Activated naive CD4-positive, alpha-beta T cell treated with anti-CD3 and anti-CD28 coated beads, Interleukin-2, amount 10 ng/mL, durations not matched to agents 7 days and 5 days (primary cell): ENCODE measurements at regions not wholly inside any gene's neighbourhood (a gene's known extent, or its start where the extent isn't known, plus 50 kb on each side); places are given as distances from the start of the nearest gene placed in this dataset.
"Not testable (repeated sequence)": the region's sequence is repeated elsewhere in the genome, so short reads cannot be mapped to it uniquely, and the experiment has no call there.

ENCODE experiments used
- CTCF ChIA-PET: fragments of 350-600 bp; sonication (Branson Sonifier 250); formaldehyde crosslinking; loops from one replicate; lab custom pipeline; 2021; ENCODE audit warnings: antibody characterized with exemption; lab: Charles Lee
- DNase-seq: peaks from one replicate; pipeline ENCODE4 v3.0.0-alpha.2; 2020
- H3K27ac Mint-ChIP-seq: one replicate; pipeline ENCODE4 v1.8.0; 2021; ENCODE audit warnings: mild to moderate bottlenecking, moderate library complexity, mixed read lengths
- H3K27me3 Mint-ChIP-seq: one replicate; pipeline ENCODE4 v1.8.0; 2021; ENCODE audit warnings: mild to moderate bottlenecking, mixed read lengths
- H3K36me3 Mint-ChIP-seq: one replicate; pipeline ENCODE4 v1.8.0; 2021; ENCODE audit warnings: mixed read lengths
- H3K4me1 Mint-ChIP-seq: one replicate; pipeline ENCODE4 v1.8.0; 2021; ENCODE audit warnings: mixed read lengths
- H3K4me3 Mint-ChIP-seq: one replicate; pipeline ENCODE4 v1.8.0; 2021; ENCODE audit warnings: mild to moderate bottlenecking, moderate library complexity, mixed read lengths
- H3K9me3 Mint-ChIP-seq: one replicate; pipeline ENCODE4 v1.8.0; 2021; ENCODE audit warnings: mixed read lengths

DNA sequence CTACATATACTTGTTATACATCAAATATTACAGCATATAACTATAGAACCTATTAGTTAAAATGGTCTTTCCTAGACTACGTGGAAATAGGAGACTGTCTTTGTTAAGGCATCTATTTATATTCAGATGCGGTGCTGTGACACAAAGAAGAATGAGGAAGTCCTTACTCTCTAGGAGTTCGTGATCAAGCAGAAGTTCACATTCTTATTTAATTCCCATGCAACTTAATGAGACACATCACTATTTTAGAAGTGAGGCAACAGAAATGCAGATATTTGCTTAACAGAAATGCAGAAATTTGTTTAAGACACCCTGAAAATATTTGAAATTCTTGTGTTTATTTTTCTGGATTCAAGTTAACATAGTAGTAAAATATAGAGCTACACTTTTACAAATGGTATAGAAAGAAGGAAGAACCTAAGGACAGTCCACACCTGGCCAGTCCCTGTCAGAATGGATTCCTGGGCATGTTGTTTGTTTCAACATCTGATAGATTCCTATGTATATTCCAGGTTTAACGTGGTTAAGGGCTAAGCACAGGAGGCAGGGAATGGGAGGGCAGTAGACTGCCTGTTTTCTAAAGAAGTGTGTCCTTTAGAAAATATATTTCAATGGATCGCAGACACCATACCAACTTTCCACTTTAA, 70.6 kb upstream of the NXPH1 start:
- no peak overlapping the region for H3K27ac Mint-ChIP-seq
- DNase-seq = no peak
- no peaks in the 10 kb centered on the region for H3K4me1 Mint-ChIP-seq
- CTCF ChIA-PET = no interaction called here
- no peak overlapping the region for H3K4me3 Mint-ChIP-seq
- H3K9me3 Mint-ChIP-seq = no peaks in the 10 kb centered on the region
- H3K27me3 Mint-ChIP-seq = no peaks in the 10 kb centered on the region
- no peaks in the 10 kb centered on the region for H3K36me3 Mint-ChIP-seq

DNA sequence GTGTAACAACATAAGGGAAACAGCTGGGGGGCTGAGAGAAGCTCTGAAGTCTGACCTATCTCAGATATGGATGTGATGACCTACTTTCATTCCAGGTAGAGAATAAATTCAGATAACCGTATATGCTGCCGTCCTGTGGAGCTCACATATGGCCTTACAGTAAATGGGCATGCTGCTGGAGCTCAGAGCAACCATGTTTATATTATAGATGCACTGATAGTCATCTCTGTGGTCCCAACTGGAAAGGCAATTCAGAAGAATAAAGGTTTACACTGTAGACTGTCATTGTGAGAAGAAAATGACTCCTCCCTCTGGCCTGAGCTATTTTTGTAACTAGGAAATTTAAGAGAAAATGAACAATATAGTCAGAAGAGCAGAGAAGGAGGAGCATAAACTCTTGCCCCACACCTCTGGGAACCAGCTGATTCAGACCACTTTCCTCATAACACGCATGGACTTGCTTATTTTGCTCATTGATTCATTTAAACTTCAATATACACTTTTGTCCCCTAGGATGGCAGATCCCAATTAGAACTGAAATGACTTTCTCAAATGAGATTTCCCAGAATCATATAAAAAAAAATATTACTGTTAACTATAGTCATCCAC, 69.9 kb upstream of the NXPH1 start:
- Mint-ChIP-seq H3K9me3 (no peaks in the 10 kb centered on the region), H3K27me3 (no peaks in the 10 kb centered on the region), H3K4me1 (no peaks in the 10 kb centered on the region), H3K36me3 (no peaks in the 10 kb centered on the region), H3K4me3 (no peak overlapping the region), H3K27ac (no peak overlapping the region)
- CTCF ChIA-PET = no interaction called here
- DNase-seq = no peak

DNA sequence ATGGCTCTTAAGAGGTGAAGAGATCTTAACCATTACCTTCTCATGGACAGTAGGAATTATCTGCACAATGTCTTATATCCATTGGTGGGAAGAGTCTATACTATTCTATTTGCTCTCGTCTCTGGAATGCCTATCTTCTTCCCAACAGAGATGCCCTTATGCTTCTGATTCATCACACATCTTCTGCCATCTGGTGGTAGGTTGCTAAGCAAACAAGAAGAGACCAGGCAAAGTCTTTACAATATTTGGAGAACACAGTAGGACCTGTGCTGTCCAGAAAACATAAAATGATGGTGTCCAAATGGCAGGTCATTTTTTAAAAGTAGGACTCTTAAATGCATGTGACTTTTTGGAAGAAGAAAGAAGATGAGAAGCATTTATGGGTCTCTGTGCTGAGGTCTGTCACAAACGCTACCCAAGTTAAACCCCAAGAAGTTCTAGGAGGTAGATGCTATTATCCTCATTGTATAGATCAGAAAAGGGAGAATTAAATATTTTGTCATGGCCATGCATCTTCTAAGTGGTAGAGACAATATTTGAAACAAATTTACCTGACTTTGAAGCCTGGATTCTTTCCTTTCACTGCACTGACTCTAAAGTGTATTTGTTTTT, 67.8 kb upstream of the NXPH1 start:
- no peaks in the 10 kb centered on the region for H3K27me3 Mint-ChIP-seq
- no peak overlapping the region for H3K4me3 Mint-ChIP-seq
- no peaks in the 10 kb centered on the region for H3K9me3 Mint-ChIP-seq
- no peaks in the 10 kb centered on the region for H3K4me1 Mint-ChIP-seq
- no peak overlapping the region for H3K27ac Mint-ChIP-seq
- H3K36me3 Mint-ChIP-seq = no peaks in the 10 kb centered on the region
- DNase-seq = no peak
- CTCF ChIA-PET = interaction anchor here (1.0 kb wide), 1 partner anchor 88 kb away, joined by 3 read pairs; no protein-coding TSS in a partner anchor

DNA sequence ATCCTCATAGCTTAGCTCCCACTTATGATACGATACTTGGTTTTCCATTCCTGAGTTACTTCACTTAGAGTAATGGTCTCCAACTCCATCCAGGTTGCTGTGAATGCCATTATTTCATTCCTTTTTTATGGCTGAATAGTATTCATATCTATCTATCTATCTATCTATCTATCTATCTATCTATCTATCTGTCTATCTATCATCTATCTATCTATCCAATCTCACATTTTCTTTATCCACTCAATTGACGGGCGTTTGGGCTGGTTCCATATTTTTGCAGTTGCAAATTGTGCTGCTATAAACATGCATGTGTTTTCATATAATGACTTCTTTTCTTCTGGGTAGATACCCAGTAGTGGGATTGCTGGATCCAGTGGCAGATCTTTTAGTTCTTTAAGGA, 65.4 kb upstream of the NXPH1 start:
- H3K4me3 Mint-ChIP-seq, DNase-seq, H3K9me3 Mint-ChIP-seq, H3K36me3 Mint-ChIP-seq, H3K27ac Mint-ChIP-seq, H3K27me3 Mint-ChIP-seq, CTCF ChIA-PET, H3K4me1 Mint-ChIP-seq: not testable (repeated sequence)

DNA sequence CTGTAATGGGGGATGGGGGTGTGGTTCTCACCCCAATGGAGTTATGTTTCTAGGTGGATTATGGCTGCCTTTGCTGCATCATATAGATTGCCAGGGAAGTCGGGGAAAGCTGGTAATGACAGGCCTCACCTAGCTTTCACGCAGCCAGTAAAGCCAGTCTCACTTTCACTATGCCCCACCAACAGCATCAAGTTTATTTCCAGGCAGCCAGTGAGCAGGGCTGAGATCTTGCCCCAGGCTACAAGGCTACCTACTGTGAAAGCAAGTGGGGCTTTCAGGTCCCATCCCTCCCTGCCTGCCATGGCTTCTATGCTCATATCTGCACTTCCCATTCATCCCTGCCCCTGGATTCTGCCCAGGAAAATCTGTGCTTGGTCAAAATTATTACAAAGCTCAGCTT, 61.7 kb upstream of the NXPH1 start:
- H3K36me3 Mint-ChIP-seq = no peaks in the 10 kb centered on the region
- H3K9me3 Mint-ChIP-seq = no peaks in the 10 kb centered on the region
- no peak overlapping the region for H3K27ac Mint-ChIP-seq
- no peaks in the 10 kb centered on the region for H3K4me1 Mint-ChIP-seq
- H3K4me3 Mint-ChIP-seq = no peak overlapping the region
- H3K27me3 Mint-ChIP-seq = peaks cover 3% of the 10 kb centered on the region
- CTCF ChIA-PET = no interaction called here
- DNase-seq = no peak

DNA sequence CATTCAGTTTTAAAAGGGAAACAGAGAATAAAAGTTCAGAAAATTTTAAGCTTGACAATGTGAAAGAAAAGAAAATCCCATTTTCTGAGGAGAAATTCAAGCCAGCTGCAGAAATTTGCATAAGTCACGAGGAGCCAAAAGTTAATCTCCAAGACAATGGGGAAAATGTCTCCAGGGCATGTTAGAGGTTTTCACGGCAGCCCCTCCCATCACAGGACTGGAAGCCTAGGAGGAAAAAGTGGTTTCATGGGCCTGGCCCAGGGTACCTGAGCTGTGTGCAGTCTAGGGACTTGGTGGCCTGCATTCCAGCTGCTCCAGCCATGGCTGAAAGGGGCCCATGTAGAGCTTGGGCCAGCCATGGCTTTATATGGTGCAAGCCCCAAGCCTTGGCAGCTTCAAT, 59.6 kb upstream of the NXPH1 start:
- DNase-seq = no peak
- Mint-ChIP-seq H3K9me3 (no peaks in the 10 kb centered on the region), H3K27me3 (peaks cover 3% of the 10 kb centered on the region), H3K36me3 (no peaks in the 10 kb centered on the region), H3K4me3 (no peak overlapping the region), H3K27ac (no peak overlapping the region), H3K4me1 (no peaks in the 10 kb centered on the region)
- CTCF ChIA-PET = no interaction called here

DNA sequence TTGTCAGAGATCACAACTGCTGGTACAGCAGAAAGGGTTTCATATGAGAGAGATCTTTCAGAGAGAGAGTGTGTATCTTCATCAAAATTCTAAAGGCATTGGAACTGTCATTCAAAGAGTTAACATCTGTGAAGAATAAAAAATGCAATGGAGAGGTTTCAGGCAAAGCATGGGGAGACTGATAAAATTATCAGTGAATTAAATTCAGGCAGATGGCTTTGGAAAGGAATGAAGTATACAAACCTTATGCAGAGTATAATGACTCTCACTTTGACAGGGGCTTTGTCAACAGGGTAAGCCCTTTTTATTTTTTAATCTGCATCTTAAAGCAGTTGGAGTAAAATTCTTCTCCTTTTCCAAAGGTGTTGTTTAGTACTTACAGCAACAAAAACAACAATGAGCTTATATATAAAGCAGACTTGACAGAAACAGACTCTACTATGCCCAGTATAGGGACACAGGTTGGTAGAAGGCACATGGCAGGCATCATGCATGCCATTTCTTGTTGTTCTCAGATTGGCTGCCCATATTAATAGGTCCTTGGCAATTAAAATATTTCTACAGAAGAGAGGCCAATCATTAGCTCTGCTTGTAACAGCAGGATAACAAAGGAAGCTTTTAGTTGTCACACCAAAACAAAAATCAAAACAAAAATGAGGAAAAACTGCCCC, 54.9 kb upstream of the NXPH1 start:
- peaks cover 3% of the 10 kb centered on the region for H3K27me3 Mint-ChIP-seq
- CTCF ChIA-PET = no interaction called here

DNA sequence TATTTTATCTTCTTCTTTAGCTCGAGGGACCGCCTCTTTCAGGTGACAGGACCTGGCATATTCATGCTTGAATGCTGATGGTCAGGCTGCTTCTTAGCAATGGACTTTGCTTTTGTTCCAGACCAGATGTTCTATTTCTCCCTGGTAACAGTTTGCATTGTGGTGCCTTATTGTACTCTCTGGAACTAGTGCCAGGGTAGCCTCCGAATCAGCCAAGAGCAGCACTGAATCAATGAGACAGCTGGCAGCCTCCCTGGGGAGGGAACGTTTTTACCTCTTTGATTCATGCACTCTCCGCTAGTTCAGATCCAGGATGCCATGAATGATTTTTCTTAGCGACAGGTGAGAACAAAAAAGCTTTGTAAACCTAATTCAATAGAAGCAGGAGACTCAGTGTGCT, 54.1 kb upstream of the NXPH1 start:
- no peaks in the 10 kb centered on the region for H3K36me3 Mint-ChIP-seq
- DNase-seq = no peak
- no peaks in the 10 kb centered on the region for H3K9me3 Mint-ChIP-seq
- no peaks in the 10 kb centered on the region for H3K4me1 Mint-ChIP-seq
- H3K27ac Mint-ChIP-seq = no peak overlapping the region
- H3K4me3 Mint-ChIP-seq = no peak overlapping the region
- CTCF ChIA-PET = no interaction called here
- peaks cover 3% of the 10 kb centered on the region for H3K27me3 Mint-ChIP-seq

More for the DNA sequence above, 54.9 kb upstream of the NXPH1 start:
- Mint-ChIP-seq H3K9me3 (no peaks in the 10 kb centered on the region), H3K36me3 (no peaks in the 10 kb centered on the region), H3K4me1 (no peaks in the 10 kb centered on the region), H3K4me3 (no peak overlapping the region), H3K27ac (no peak overlapping the region)
- no peak for DNase-seq

DNA sequence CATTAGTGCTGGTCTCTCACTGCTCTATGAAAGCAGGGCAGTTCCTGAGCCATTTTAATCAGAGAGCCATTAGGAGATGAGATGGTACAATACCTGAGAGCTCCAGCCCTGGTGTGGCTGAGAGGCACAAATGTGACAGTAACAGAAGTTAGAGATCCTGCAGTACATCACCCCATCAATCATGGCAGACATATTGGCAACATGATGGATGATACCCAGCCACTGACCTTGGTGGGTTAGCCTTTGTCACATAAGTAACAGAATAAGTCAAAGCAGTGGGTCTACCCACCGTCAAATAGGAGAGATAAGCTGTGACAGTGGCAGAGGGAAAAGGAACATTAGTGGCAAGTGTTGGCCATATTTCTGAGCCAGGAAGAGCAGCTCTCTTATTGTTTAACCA, 53.3 kb upstream of the NXPH1 start:
- Mint-ChIP-seq H3K4me3 (no peak overlapping the region), H3K27ac (no peak overlapping the region)
- CTCF ChIA-PET = no interaction called here

DNA sequence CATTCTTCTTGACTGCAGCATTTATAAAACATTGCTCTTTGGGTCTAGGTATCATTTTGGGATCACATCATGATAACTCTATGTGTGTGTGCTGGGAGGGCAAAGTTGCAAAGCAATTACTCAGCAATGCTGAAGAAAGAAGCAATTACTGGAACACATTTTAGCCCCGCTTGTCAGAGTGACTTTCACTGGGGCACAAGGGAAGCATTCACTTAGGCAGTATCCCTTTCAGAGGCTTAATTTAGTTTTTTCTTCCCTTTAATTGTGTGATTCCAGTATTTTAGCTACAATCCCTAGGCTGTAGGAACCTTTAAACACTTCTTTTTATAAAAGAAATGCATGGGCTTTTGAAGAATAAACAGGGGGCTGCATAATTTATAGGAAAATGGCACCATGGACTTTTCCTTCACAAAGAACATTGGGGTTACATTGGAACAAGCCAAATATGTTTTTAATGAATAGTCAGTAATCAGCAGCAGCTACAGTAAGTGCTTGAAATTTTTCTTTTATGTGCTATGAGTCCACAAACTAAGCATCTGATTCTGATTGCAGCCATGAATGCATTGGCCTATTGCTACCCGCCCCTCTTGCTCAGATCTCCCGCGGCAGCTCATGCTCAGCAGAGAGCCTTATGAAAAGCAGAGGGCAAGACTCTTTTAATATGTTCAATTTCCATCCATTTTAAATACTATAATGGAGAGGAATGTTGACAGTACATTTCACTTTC, 51.2 kb upstream of the NXPH1 start:
- no peaks in the 10 kb centered on the region for H3K36me3 Mint-ChIP-seq
- no peaks in the 10 kb centered on the region for H3K9me3 Mint-ChIP-seq
- H3K4me3 Mint-ChIP-seq = no peak overlapping the region
- no peak overlapping the region for H3K27ac Mint-ChIP-seq
- H3K4me1 Mint-ChIP-seq = peaks cover 5% of the 10 kb centered on the region
- CTCF ChIA-PET = no interaction called here
- H3K27me3 Mint-ChIP-seq = no peaks in the 10 kb centered on the region
- no peak for DNase-seq

More for the DNA sequence above, 53.3 kb upstream of the NXPH1 start:
- Mint-ChIP-seq H3K9me3 (no peaks in the 10 kb centered on the region), H3K27me3 (peaks cover 3% of the 10 kb centered on the region), H3K36me3 (no peaks in the 10 kb centered on the region), H3K4me1 (no peaks in the 10 kb centered on the region)
- DNase-seq = no peak
